HEK293 (cell line): ENCODE measurements at regions not wholly inside any gene's neighbourhood (a gene's known extent, or its start where the extent isn't known, plus 50 kb on each side); places are given as distances from the start of the nearest gene placed in this dataset.

Experiments used
- CTCF ChIA-PET: fragments of 350-600 bp; formaldehyde crosslinking; extraction: SDS; loops from one replicate; lab custom pipeline; 2021; ENCODE audit warnings: antibody characterized with exemption; lab: Yijun Ruan, JAX
- POLR2A ChIA-PET: fragments of 300-600 bp; formaldehyde crosslinking; extraction: SDS; loops from one replicate; lab custom pipeline; 2020; ENCODE audit warnings: antibody characterized with exemption, inconsistent platforms; lab: Yijun Ruan, JAX
- H3K27ac ChIP-seq: fragments of 200-500 bp; sonication (Bioruptor generic); 2 replicates; pipeline ENCODE4 v1.5.1; 2014; ENCODE audit warnings: low read depth, low read length, control low read depth, inconsistent platforms; ENCODE audit errors: extremely low read depth
- H3K36me3 ChIP-seq, 2 experiments: fragments of 200-500 bp in 1 of 2; sonication (Bioruptor generic) in 1 of 2; 1 replicate in 1 of 2; 2 replicates in 1 of 2; pipeline ENCODE4 v1.5.1; 2014 to 2017; ENCODE audit warnings: inconsistent platforms in 2 of 2, low read length in 2 of 2; ENCODE audit not compliant: control insufficient read depth in 2 of 2, insufficient read depth in 1 of 2
- H3K4me1 ChIP-seq: fragments of 200-500 bp; sonication (Bioruptor generic); 2 replicates; pipeline ENCODE4 v1.5.1; 2014; ENCODE audit warnings: mild to moderate bottlenecking, low read length, inconsistent platforms; ENCODE audit not compliant: control insufficient read depth, insufficient read depth
- H3K4me3 ChIP-seq: 2 replicates; pipeline ENCODE4 v1.5.1; 2011; ENCODE audit warnings: low read depth, mild to moderate bottlenecking, control low read depth, low read length, moderate library complexity
- H3K9me3 ChIP-seq: fragments of 200-500 bp; sonication (Bioruptor generic); 2 replicates; pipeline ENCODE4 v1.5.1; 2014; ENCODE audit warnings: low read depth, low read length, inconsistent platforms; ENCODE audit not compliant: control insufficient read depth, insufficient read depth
- GLIS1 ChIP-seq: fragments of 450-650 bp; formaldehyde crosslinking; IDR thresholded peaks from 2 replicates; pipeline ENCODE4 v1.5.1; 2016; ENCODE audit warnings: missing biosample characterization, missing genetic modification characterization
- PBX3 ChIP-seq: sonication (generic); formaldehyde crosslinking; IDR thresholded peaks from 2 replicates; pipeline ENCODE4 v1.8.1; 2022; ENCODE audit warnings: mild to moderate bottlenecking, moderate library complexity, missing genetic modification reagents
- TSHZ1 ChIP-seq: fragments of 450-650 bp; formaldehyde crosslinking; IDR thresholded peaks from 2 replicates; pipeline ENCODE4 v1.5.1; 2016; ENCODE audit warnings: missing biosample characterization, missing genetic modification characterization, borderline replicate concordance
- ZFP37 ChIP-seq: fragments of 450-650 bp; formaldehyde crosslinking; IDR thresholded peaks from 2 replicates; pipeline ENCODE4 v1.5.1; 2016; ENCODE audit warnings: missing biosample characterization, missing genetic modification characterization
- ZFP41 ChIP-seq: fragments of 450-650 bp; formaldehyde crosslinking; IDR thresholded peaks from 2 replicates; pipeline ENCODE4 v1.5.1; 2016; ENCODE audit warnings: missing biosample characterization, missing genetic modification characterization, borderline replicate concordance
- ZIC2 ChIP-seq: fragments of 450-650 bp; formaldehyde crosslinking; IDR thresholded peaks from 2 replicates; pipeline ENCODE4 v1.5.1; 2016; ENCODE audit warnings: missing biosample characterization, missing genetic modification characterization
- ZNF169 ChIP-seq: fragments of 450-650 bp; formaldehyde crosslinking; IDR thresholded peaks from 2 replicates; pipeline ENCODE4 v1.5.1; 2016; ENCODE audit warnings: missing biosample characterization, missing genetic modification characterization
- ZNF214 ChIP-seq: fragments of 450-650 bp; formaldehyde crosslinking; IDR thresholded peaks from 2 replicates; pipeline ENCODE4 v1.5.1; 2017; ENCODE audit warnings: missing biosample characterization, mild to moderate bottlenecking, missing genetic modification characterization, borderline replicate concordance
- ZNF266 ChIP-seq: fragments of 450-650 bp; formaldehyde crosslinking; IDR thresholded peaks from 2 replicates; pipeline ENCODE4 v1.5.1; 2016; ENCODE audit warnings: missing biosample characterization, missing genetic modification characterization, low read depth
- ZNF302 ChIP-seq: fragments of 450-650 bp; formaldehyde crosslinking; IDR thresholded peaks from 2 replicates; pipeline ENCODE4 v1.5.1; 2016; ENCODE audit warnings: missing biosample characterization, missing genetic modification characterization, low read depth
- ZNF398 ChIP-seq: fragments of 450-650 bp; formaldehyde crosslinking; IDR thresholded peaks from 2 replicates; pipeline ENCODE4 v1.5.1; 2017; ENCODE audit warnings: missing biosample characterization, missing genetic modification characterization
- ZNF664 ChIP-seq: fragments of 450-650 bp; formaldehyde crosslinking; IDR thresholded peaks from 2 replicates; pipeline ENCODE4 v1.5.1; 2016; ENCODE audit warnings: missing biosample characterization, missing genetic modification characterization
- ZNF707 ChIP-seq: fragments of 450-650 bp; formaldehyde crosslinking; IDR thresholded peaks from 2 replicates; pipeline ENCODE4 v1.5.1; 2016; ENCODE audit warnings: missing biosample characterization, missing genetic modification characterization
- ZNF843 ChIP-seq: fragments of 450-650 bp; formaldehyde crosslinking; IDR thresholded peaks from 2 replicates; pipeline ENCODE4 v1.5.1; 2016; ENCODE audit warnings: missing biosample characterization, missing genetic modification characterization
- TF ChIP-seq, protein P1 (sequence below): fragments of 450-650 bp; formaldehyde crosslinking; IDR thresholded peaks from 2 replicates; pipeline ENCODE4 v1.5.1; 2016; ENCODE audit warnings: missing biosample characterization, missing genetic modification characterization

DNA sequence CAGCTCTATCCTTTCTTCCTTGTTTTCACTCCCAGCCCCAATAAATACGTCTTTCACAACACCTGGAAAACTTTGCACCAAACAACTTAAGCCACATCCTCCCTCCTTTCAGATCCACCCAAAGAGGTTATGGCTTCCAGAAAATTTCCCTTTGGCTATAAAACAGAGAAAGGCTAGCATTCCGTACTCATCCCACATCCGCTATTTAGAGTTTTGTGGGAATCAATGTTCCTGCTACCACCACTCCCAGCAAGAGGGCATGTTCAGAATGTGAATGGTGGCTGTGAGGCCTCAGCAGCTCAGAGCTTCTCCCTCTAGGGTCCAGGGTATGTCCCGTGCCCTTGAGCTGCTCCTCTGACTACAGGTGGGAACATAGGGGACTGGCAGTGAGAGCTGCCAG, 214.6 kb downstream of the NCK2 start:
- Histone ChIP-seq H3K36me3 (no peaks in the 10 kb centered on the region), H3K4me3 (no peak overlapping the region), H3K9me3 (no peaks in the 10 kb centered on the region), H3K4me1 (no peaks in the 10 kb centered on the region), H3K27ac (no peak overlapping the region)
- POLR2A ChIA-PET = no interaction called here
- CTCF ChIA-PET = interaction anchor here (0.9 kb wide), 1 partner anchor 33 kb away, joined by 3 read pairs; no protein-coding TSS in a partner anchor
- TF ChIP-seq ZNF266 (tag by site-specific recombination) = no peak
- no peak for TF ChIP-seq ZNF664 (tag by site-specific recombination)
- TF ChIP-seq PBX3 (CRISPR knock-in tag) = no peak

DNA sequence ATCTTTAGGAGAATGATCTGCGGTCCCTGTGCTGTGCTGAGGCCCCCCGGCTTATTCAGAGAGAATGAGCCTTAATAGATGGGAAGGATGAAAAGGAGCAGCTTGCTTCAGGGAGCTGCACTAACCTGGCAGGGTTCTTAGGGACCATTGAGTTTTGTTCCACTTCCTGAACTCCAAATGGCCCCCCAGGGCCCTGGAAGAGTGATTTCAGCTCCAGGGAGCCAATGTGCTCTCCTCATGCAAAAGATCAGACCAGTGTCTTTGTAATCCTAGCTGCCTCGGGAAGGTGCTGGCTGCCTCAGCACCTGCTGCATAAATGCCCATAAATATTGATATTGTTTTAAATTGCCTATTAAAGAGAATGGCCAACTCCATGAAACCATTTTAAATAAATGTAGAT, 210.2 kb downstream of the NCK2 start:
- no peaks in the 10 kb centered on the region for H3K9me3 ChIP-seq
- H3K4me1 ChIP-seq = peaks cover 4% of the 10 kb centered on the region; the same call in 1 of the 2 replicates
- H3K36me3 ChIP-seq = no peaks in the 10 kb centered on the region
- TF ChIP-seq, protein P1, sequence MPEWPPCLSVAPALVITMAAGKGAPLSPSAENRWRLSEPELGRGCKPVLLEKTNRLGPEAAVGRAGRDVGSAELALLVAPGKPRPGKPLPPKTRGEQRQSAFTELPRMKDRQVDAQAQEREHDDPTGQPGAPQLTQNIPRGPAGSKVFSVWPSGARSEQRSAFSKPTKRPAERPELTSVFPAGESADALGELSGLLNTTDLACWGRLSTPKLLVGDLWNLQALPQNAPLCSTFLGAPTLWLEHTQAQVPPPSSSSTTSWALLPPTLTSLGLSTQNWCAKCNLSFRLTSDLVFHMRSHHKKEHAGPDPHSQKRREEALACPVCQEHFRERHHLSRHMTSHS (tag by site-specific recombination) = no peak
- TF ChIP-seq GLIS1 (tag by site-specific recombination) = peak; percentile 43; the same call in 1 of the 2 replicates
- TF ChIP-seq ZIC2 (tag by site-specific recombination) = peak; percentile 26; the same call in 1 of the 2 replicates
- no peak for TF ChIP-seq ZNF169 (tag by site-specific recombination)
- POLR2A ChIA-PET = no interaction called here
- H3K27ac ChIP-seq = no peak overlapping the region
- no peak overlapping the region for H3K4me3 ChIP-seq
- CTCF ChIA-PET = interaction anchor here (0.7 kb wide), 1 partner anchor 167 kb away, joined by 3 read pairs; no protein-coding TSS in a partner anchor

DNA sequence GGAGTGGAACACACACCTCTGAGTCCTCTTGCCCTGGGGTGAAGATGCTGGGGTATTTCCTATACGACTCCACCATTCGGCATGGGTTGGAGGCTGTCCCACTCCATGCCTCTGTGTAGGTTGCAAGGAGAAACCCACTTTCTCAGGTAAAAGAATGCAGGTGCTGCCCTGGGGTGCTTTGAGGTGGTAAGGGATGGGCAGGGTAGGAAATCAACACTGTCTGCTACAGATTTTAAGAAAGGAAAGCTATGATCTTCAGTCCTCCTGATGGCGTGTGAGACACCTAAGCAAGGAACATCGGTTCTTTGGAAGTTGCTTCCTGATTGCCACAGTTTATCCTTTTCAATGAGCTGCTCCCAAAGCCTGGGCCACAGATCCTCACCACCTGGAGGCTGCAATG, 209.2 kb downstream of the NCK2 start:
- TF ChIP-seq ZNF214 (tag by site-specific recombination) (no peak), TSHZ1 (tag by site-specific recombination) (no peak), ZFP37 (no peak), ZFP41 (no peak), ZNF398 (tag by site-specific recombination) (no peak), ZNF302 (no peak), ZNF707 (tag by site-specific recombination) (no peak), ZNF843 (tag by site-specific recombination) (no peak)
- Histone ChIP-seq H3K4me1 (peaks cover 4% of the 10 kb centered on the region; the same call in 1 of the 2 replicates), H3K36me3 (no peaks in the 10 kb centered on the region), H3K9me3 (no peaks in the 10 kb centered on the region), H3K4me3 (no peak overlapping the region), H3K27ac (no peak overlapping the region)
- ChIA-PET POLR2A (no interaction called here), CTCF (no interaction called here)
